ENCODE measurements at regions not wholly inside any gene's neighbourhood (a gene's known extent, or its start where the extent isn't known, plus 50 kb on each side); places are given as distances from the start of the nearest gene placed in this dataset.
A peak's percentile ranks its signal among the peaks of the same experiment; 100 is the strongest.

GRCh38 chr2:64760128-64760527, 106.4 kb upstream of the SERTAD2 start:
- TF ChIP-seq CTCF (IDR thresholded peaks at IDR 0.05; ENCODE audit: unreplicated experiment), result no peak
- peaks cover 4% of the 10 kb centered on the region for H3K4me1 Mint-ChIP-seq
- H3K27me3 Mint-ChIP-seq (ENCODE audit: low read depth), result no peaks in the 10 kb centered on the region
- H3K36me3 Mint-ChIP-seq, result no peaks in the 10 kb centered on the region
- H3K27ac Mint-ChIP-seq, result no peak overlapping the region
- DNase-seq (ENCODE audit: low spot score in 2 of 2, unreplicated experiment in 2 of 2), result no peak
- H3K9me3 Mint-ChIP-seq, result peaks cover 8% of the 10 kb centered on the region
- H3K4me3 Mint-ChIP-seq, result no peak overlapping the region

GRCh38 chr2:64762301-64762997, 108.7 kb upstream of the SERTAD2 start:
- no peak overlapping the region for H3K27ac Mint-ChIP-seq
- peaks cover 14% of the 10 kb centered on the region for H3K4me1 Mint-ChIP-seq
- no peaks in the 10 kb centered on the region for H3K36me3 Mint-ChIP-seq
- H3K4me3 Mint-ChIP-seq, result no peak overlapping the region
- no peaks in the 10 kb centered on the region for H3K27me3 Mint-ChIP-seq (ENCODE audit: low read depth)
- no peaks in the 10 kb centered on the region for H3K9me3 Mint-ChIP-seq
- no peak for DNase-seq (ENCODE audit: low spot score in 2 of 2, unreplicated experiment in 2 of 2)
- no peak for TF ChIP-seq CTCF (IDR thresholded peaks at IDR 0.05; ENCODE audit: unreplicated experiment)

DNA sequence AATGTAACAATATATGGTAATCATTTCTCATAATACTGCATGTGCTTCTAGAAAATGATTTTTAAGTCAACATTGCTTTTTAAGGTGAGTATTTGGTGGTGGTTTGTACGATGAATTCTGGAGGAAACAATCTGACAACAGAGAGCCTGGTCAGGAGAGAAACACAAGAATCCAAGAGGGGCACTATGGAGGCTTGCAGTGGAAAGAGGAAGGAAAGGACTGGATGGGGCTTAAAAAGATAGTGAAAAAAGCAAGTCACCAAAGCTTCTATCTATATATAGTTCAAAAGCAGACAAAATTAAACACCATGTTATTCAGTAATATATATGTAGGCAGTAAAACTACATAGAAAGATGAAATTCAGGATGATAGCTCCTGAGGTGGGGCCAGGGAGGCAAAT, 109.4 kb upstream of the SERTAD2 start:
- no peaks in the 10 kb centered on the region for H3K36me3 Mint-ChIP-seq
- H3K27me3 Mint-ChIP-seq (ENCODE audit: low read depth), result no peaks in the 10 kb centered on the region
- DNase-seq (ENCODE audit: low spot score in 2 of 2, unreplicated experiment in 2 of 2), result no peak
- H3K27ac Mint-ChIP-seq, result no peak overlapping the region
- H3K9me3 Mint-ChIP-seq, result no peaks in the 10 kb centered on the region
- no peak for TF ChIP-seq CTCF (IDR thresholded peaks at IDR 0.05; ENCODE audit: unreplicated experiment)
- H3K4me1 Mint-ChIP-seq, result peaks cover 17% of the 10 kb centered on the region
- no peak overlapping the region for H3K4me3 Mint-ChIP-seq

- no peak for TF ChIP-seq CTCF (IDR thresholded peaks at IDR 0.05; ENCODE audit: unreplicated experiment)
- Mint-ChIP-seq H3K36me3 (no peaks in the 10 kb centered on the region), H3K4me1 (peaks cover 33% of the 10 kb centered on the region), H3K27ac (no peak overlapping the region), H3K27me3 (ENCODE audit: low read depth) (no peaks in the 10 kb centered on the region), H3K9me3 (no peaks in the 10 kb centered on the region), H3K4me3 (no peak overlapping the region)
- no peak for DNase-seq (ENCODE audit: low spot score in 2 of 2, unreplicated experiment in 2 of 2)
Measured at GRCh38 chr2:64765160-64765805, 111.6 kb upstream of the SERTAD2 start.

DNA sequence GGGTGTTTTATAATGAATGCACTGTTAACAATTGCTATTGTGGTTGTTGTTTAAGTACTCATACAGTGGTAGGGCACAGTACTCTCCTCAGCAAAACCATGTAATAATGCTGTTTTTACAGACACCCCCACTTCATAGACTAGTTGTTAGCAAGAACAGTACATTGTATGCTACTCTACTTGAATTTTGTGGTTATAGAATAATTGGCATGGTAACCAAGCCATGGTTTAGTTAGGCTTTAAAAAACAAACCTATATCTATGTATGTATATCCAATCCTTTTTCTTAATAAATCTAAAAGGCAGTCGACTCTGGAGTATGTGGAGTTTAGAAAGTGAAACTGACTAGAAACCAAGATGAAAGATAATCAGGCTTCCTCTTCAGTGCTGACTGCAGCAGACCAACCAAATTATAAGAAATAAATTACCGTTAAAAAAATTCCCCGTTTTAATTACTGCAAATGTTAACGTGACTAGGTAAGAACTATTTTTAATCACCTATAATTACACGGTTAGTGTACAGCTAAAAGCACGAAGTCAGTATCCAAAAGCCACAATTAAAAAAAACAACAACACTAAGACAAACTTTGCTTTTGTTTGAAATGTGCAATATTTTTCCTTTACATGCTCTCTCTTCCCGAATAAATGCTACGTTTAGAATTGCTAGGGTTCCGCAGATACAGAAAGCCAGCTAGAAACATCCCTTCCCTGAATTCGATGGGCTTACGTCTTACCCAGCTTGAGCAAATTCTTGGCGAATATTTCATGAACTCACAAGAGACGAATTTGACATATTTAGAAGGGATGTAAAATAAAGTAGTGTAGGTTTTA, 113.3 kb upstream of the SERTAD2 start:
- no peak for DNase-seq (ENCODE audit: low spot score in 2 of 2, unreplicated experiment in 2 of 2)
- H3K4me1 Mint-ChIP-seq, result peaks cover 39% of the 10 kb centered on the region
- no peaks in the 10 kb centered on the region for H3K27me3 Mint-ChIP-seq (ENCODE audit: low read depth)
- H3K4me3 Mint-ChIP-seq, result peak overlapping the region; percentile 86
- H3K9me3 Mint-ChIP-seq, result no peaks in the 10 kb centered on the region
- H3K36me3 Mint-ChIP-seq, result no peaks in the 10 kb centered on the region
- H3K27ac Mint-ChIP-seq, result peak overlapping the region; percentile 99
- TF ChIP-seq CTCF (IDR thresholded peaks at IDR 0.05; ENCODE audit: unreplicated experiment), result no peak
